ENCODE measurements at regions not wholly inside any gene's neighbourhood (a gene's known extent, or its start where the extent isn't known, plus 50 kb on each side); places are given as distances from the start of the nearest gene placed in this dataset.

GRCh38 chr1:177346790-177347359 is 176.1 kb downstream of the BRINP2 start:
- TF ChIP-seq CTCF (IDR thresholded peaks at IDR 0.05) = no peak
- TF ChIP-seq POLR2A (IDR thresholded peaks at IDR 0.05) = no peak
- WGBS, 4 donors = 75 to 89% (median 79%) methylated on average over 5 of the region's 5 CpGs
- no peaks in the 10 kb centered on the region for H3K9me3 ChIP-seq (replicated peaks in 1 of 3)
- H3K27me3 ChIP-seq = no peaks in the 10 kb centered on the region
- intact Hi-C loops (cut with DNase I) = no loop called here
- DNase-seq = no peak
- no peaks in the 10 kb centered on the region for H3K36me3 ChIP-seq (replicated peaks in 1 of 2)
- no peak overlapping the region for H3K4me3 ChIP-seq
- H3K4me1 ChIP-seq (replicated peaks in 1 of 2) = no peaks in the 10 kb centered on the region
- no peak overlapping the region for H3K27ac ChIP-seq

- intact Hi-C loops (cut with DNase I) = no loop called here
- DNase-seq = no peak
- TF ChIP-seq CTCF (IDR thresholded peaks at IDR 0.05) (no peak), POLR2A (IDR thresholded peaks at IDR 0.05) (no peak)
- Histone ChIP-seq H3K27ac (no peak overlapping the region), H3K4me1 (replicated peaks in 1 of 2) (no peaks in the 10 kb centered on the region), H3K27me3 (no peaks in the 10 kb centered on the region), H3K4me3 (no peak overlapping the region), H3K36me3 (replicated peaks in 1 of 2) (no peaks in the 10 kb centered on the region), H3K9me3 (replicated peaks in 1 of 3) (no peaks in the 10 kb centered on the region)
- WGBS, 4 donors = 65 to 75% (median 69%) methylated on average over 5 of the region's 5 CpGs
Observed at GRCh38 chr1:177343445-177343844, 172.7 kb downstream of the BRINP2 start.

- Histone ChIP-seq H3K27ac (no peak overlapping the region), H3K27me3 (no peaks in the 10 kb centered on the region), H3K36me3 (replicated peaks in 1 of 2) (no peaks in the 10 kb centered on the region), H3K4me1 (replicated peaks in 1 of 2) (no peaks in the 10 kb centered on the region), H3K9me3 (replicated peaks in 1 of 3) (no peaks in the 10 kb centered on the region), H3K4me3 (no peak overlapping the region)
- TF ChIP-seq CTCF (IDR thresholded peaks at IDR 0.05) (no peak), POLR2A (IDR thresholded peaks at IDR 0.05) (no peak)
- intact Hi-C loops (cut with DNase I) = no loop called here
- no peak for DNase-seq
- WGBS, 4 donors = 57 to 67% (median 61%) methylated on average over 4 of the region's 4 CpGs
Observed at GRCh38 chr1:177341773-177342172, 171.0 kb downstream of the BRINP2 start.

- H3K27ac ChIP-seq = no peak overlapping the region
- intact Hi-C loops (cut with DNase I) = no loop called here
- no peaks in the 10 kb centered on the region for H3K27me3 ChIP-seq
- DNase-seq = no peak
- H3K4me1 ChIP-seq (replicated peaks in 1 of 2) = no peaks in the 10 kb centered on the region
- no peaks in the 10 kb centered on the region for H3K9me3 ChIP-seq (replicated peaks in 1 of 3)
- H3K4me3 ChIP-seq = no peak overlapping the region
- no peak for TF ChIP-seq POLR2A (IDR thresholded peaks at IDR 0.05)
- no peak for TF ChIP-seq CTCF (IDR thresholded peaks at IDR 0.05)
- WGBS, 4 donors = 59 to 66% (median 65%) methylated on average over 9 to 10 of the region's 10 CpGs
- H3K36me3 ChIP-seq (replicated peaks in 1 of 2) = no peaks in the 10 kb centered on the region
Observed at GRCh38 chr1:177340601-177341067, 169.9 kb downstream of the BRINP2 start.

Measured in adrenal gland (tissue), 9 donors.